HEK293 (cell line): ENCODE measurements at regions not wholly inside any gene's neighbourhood (a gene's known extent, or its start where the extent isn't known, plus 50 kb on each side); places are given as distances from the start of the nearest gene placed in this dataset.

Experiments used
- CTCF ChIA-PET: fragments of 350-600 bp; formaldehyde crosslinking; extraction: SDS; loops from one replicate; lab custom pipeline; 2021; ENCODE audit warnings: antibody characterized with exemption; lab: Yijun Ruan, JAX
- POLR2A ChIA-PET: fragments of 300-600 bp; formaldehyde crosslinking; extraction: SDS; loops from one replicate; lab custom pipeline; 2020; ENCODE audit warnings: antibody characterized with exemption, inconsistent platforms; lab: Yijun Ruan, JAX
- H3K27ac ChIP-seq: fragments of 200-500 bp; sonication (Bioruptor generic); 2 replicates; pipeline ENCODE4 v1.5.1; 2014; ENCODE audit warnings: low read depth, low read length, control low read depth, inconsistent platforms; ENCODE audit errors: extremely low read depth
- H3K36me3 ChIP-seq, 2 experiments: fragments of 200-500 bp in 1 of 2; sonication (Bioruptor generic) in 1 of 2; 1 replicate in 1 of 2; 2 replicates in 1 of 2; pipeline ENCODE4 v1.5.1; 2014 to 2017; ENCODE audit warnings: inconsistent platforms in 2 of 2, low read length in 2 of 2; ENCODE audit not compliant: control insufficient read depth in 2 of 2, insufficient read depth in 1 of 2
- H3K4me1 ChIP-seq: fragments of 200-500 bp; sonication (Bioruptor generic); 2 replicates; pipeline ENCODE4 v1.5.1; 2014; ENCODE audit warnings: mild to moderate bottlenecking, low read length, inconsistent platforms; ENCODE audit not compliant: control insufficient read depth, insufficient read depth
- H3K4me3 ChIP-seq: 2 replicates; pipeline ENCODE4 v1.5.1; 2011; ENCODE audit warnings: low read depth, mild to moderate bottlenecking, control low read depth, low read length, moderate library complexity
- H3K9me3 ChIP-seq: fragments of 200-500 bp; sonication (Bioruptor generic); 2 replicates; pipeline ENCODE4 v1.5.1; 2014; ENCODE audit warnings: low read depth, low read length, inconsistent platforms; ENCODE audit not compliant: control insufficient read depth, insufficient read depth
- FEZF1 ChIP-seq: fragments of 450-650 bp; formaldehyde crosslinking; IDR thresholded peaks from 2 replicates; pipeline ENCODE4 v1.5.1; 2016; ENCODE audit warnings: missing biosample characterization, missing genetic modification characterization
- GLIS2 ChIP-seq: fragments of 450-650 bp; formaldehyde crosslinking; IDR thresholded peaks from 2 replicates; pipeline ENCODE4 v1.5.1; 2016; ENCODE audit warnings: missing biosample characterization, missing genetic modification characterization
- IKZF3 ChIP-seq: fragments of 450-650 bp; IDR thresholded peaks from 2 replicates; pipeline ENCODE4 v1.5.0; 2018; ENCODE audit warnings: missing biosample characterization, mild to moderate bottlenecking, missing genetic modification characterization, moderate library complexity
- PRDM6 ChIP-seq: fragments of 450-650 bp; formaldehyde crosslinking; IDR thresholded peaks from 2 replicates; pipeline ENCODE4 v1.5.1; 2017; ENCODE audit warnings: missing biosample characterization, missing genetic modification characterization
- SCRT1 ChIP-seq: fragments of 450-650 bp; formaldehyde crosslinking; IDR thresholded peaks from 2 replicates; pipeline ENCODE4 v1.5.1; 2016; ENCODE audit warnings: missing biosample characterization, missing genetic modification characterization, borderline replicate concordance
- SCRT2 ChIP-seq: fragments of 450-650 bp; formaldehyde crosslinking; IDR thresholded peaks from 2 replicates; pipeline ENCODE4 v1.5.1; 2016; ENCODE audit warnings: missing biosample characterization, missing genetic modification characterization
- SP2 ChIP-seq: fragments of 450-650 bp; formaldehyde crosslinking; IDR thresholded peaks from 2 replicates; pipeline ENCODE4 v1.5.1; 2016; ENCODE audit warnings: missing biosample characterization, missing genetic modification characterization
- WT1 ChIP-seq: fragments of 450-650 bp; formaldehyde crosslinking; IDR thresholded peaks from 2 replicates; pipeline ENCODE4 v1.5.1; 2016; ENCODE audit warnings: missing biosample characterization, missing genetic modification characterization
- YY2 ChIP-seq: fragments of 450-650 bp; formaldehyde crosslinking; IDR thresholded peaks from 2 replicates; pipeline ENCODE4 v1.5.1; 2016; ENCODE audit warnings: missing biosample characterization, missing genetic modification characterization
- ZBTB17 ChIP-seq: fragments of 450-650 bp; formaldehyde crosslinking; IDR thresholded peaks from 2 replicates; pipeline ENCODE4 v1.5.1; 2016; ENCODE audit warnings: missing biosample characterization, missing genetic modification characterization
- ZEB2 ChIP-seq: fragments of 450-650 bp; formaldehyde crosslinking; IDR thresholded peaks from 2 replicates; pipeline ENCODE4 v1.5.1; 2016; ENCODE audit warnings: missing biosample characterization, missing genetic modification characterization
- ZNF248 ChIP-seq: fragments of 450-650 bp; formaldehyde crosslinking; IDR thresholded peaks from 2 replicates; pipeline ENCODE4 v1.5.1; 2017; ENCODE audit warnings: missing biosample characterization, missing genetic modification characterization
- ZNF366 ChIP-seq: fragments of 450-650 bp; formaldehyde crosslinking; conservative IDR thresholded peaks from 2 replicates; pipeline ENCODE4 v1.5.1; 2016; ENCODE audit warnings: missing biosample characterization, missing genetic modification characterization
- ZNF585B ChIP-seq: fragments of 450-650 bp; formaldehyde crosslinking; IDR thresholded peaks from 2 replicates; pipeline ENCODE4 v1.5.1; 2016; ENCODE audit warnings: missing biosample characterization, missing genetic modification characterization
- ZNF624 ChIP-seq: fragments of 450-650 bp; formaldehyde crosslinking; IDR thresholded peaks from 2 replicates; pipeline ENCODE4 v1.5.1; 2017; ENCODE audit warnings: missing biosample characterization, missing genetic modification characterization
- ZNF629 ChIP-seq: fragments of 450-650 bp; formaldehyde crosslinking; IDR thresholded peaks from 2 replicates; pipeline ENCODE4 v1.5.1; 2017; ENCODE audit warnings: missing biosample characterization, missing genetic modification characterization
- ZNF664 ChIP-seq: fragments of 450-650 bp; formaldehyde crosslinking; IDR thresholded peaks from 2 replicates; pipeline ENCODE4 v1.5.1; 2016; ENCODE audit warnings: missing biosample characterization, missing genetic modification characterization
- ZNF704 ChIP-seq: fragments of 450-650 bp; formaldehyde crosslinking; IDR thresholded peaks from 2 replicates; pipeline ENCODE4 v1.5.1; 2016; ENCODE audit warnings: missing biosample characterization, missing genetic modification characterization
- ZNF768 ChIP-seq: fragments of 450-650 bp; formaldehyde crosslinking; IDR thresholded peaks from 2 replicates; pipeline ENCODE4 v1.5.1; 2018; ENCODE audit warnings: missing biosample characterization, mild to moderate bottlenecking, missing genetic modification characterization
- ZNF792 ChIP-seq: fragments of 450-650 bp; formaldehyde crosslinking; IDR thresholded peaks from 2 replicates; pipeline ENCODE4 v1.5.1; 2016; ENCODE audit warnings: missing biosample characterization, missing genetic modification characterization
- ZXDB ChIP-seq: fragments of 450-650 bp; formaldehyde crosslinking; IDR thresholded peaks from 2 replicates; pipeline ENCODE4 v1.5.1; 2016; ENCODE audit warnings: missing biosample characterization, missing genetic modification characterization

- TF ChIP-seq ZNF629 (tag by site-specific recombination) (peak; percentile 54), SP2 (tag by site-specific recombination) (peak; percentile 29; the same call in 1 of the 2 replicates), ZXDB (peak; percentile 17; the same call in 1 of the 2 replicates), FEZF1 (tag by site-specific recombination) (peak; percentile 57), ZNF624 (peak; percentile 20; the same call in 1 of the 2 replicates), PRDM6 (peak; percentile 67), IKZF3 (tag by site-specific recombination) (no peak), ZBTB17 (peak; percentile 58), YY2 (tag by site-specific recombination) (no peak), SCRT2 (tag by site-specific recombination) (no peak), WT1 (peak; percentile 51; the same call in 1 of the 2 replicates), ZEB2 (tag by site-specific recombination) (peak; percentile 64; the same call in 1 of the 2 replicates)
These were observed 289.5 kb downstream of the RRAGC start (continued) for GRCh38 chr1:38569932-38570656.

- Histone ChIP-seq H3K4me3 (no peak overlapping the region), H3K27ac (no peak overlapping the region), H3K9me3 (no peaks in the 10 kb centered on the region), H3K36me3 (no peaks in the 10 kb centered on the region), H3K4me1 (peaks cover 3% of the 10 kb centered on the region; the same call in 1 of the 2 replicates)
- ChIA-PET CTCF (no interaction called here), POLR2A (no interaction called here)
- TF ChIP-seq ZNF704 (tag by site-specific recombination) (no peak), ZNF248 (tag by site-specific recombination) (no peak), SCRT1 (tag by site-specific recombination) (no peak), ZNF664 (tag by site-specific recombination) (peak; percentile 93), GLIS2 (tag by site-specific recombination) (no peak), ZNF585B (tag by site-specific recombination) (peak; percentile 30), ZNF768 (tag by site-specific recombination) (peak; percentile 78; the same call in 1 of the 2 replicates)
These were observed 291.3 kb downstream of the RRAGC start for GRCh38 chr1:38568061-38568857.

- ChIA-PET POLR2A (no interaction called here), CTCF (no interaction called here)
- H3K4me3 ChIP-seq, result no peak overlapping the region
- no peaks in the 10 kb centered on the region for H3K9me3 ChIP-seq
- no peaks in the 10 kb centered on the region for H3K36me3 ChIP-seq
- H3K27ac ChIP-seq, result no peak overlapping the region
- H3K4me1 ChIP-seq, result peaks cover 3% of the 10 kb centered on the region; the same call in 1 of the 2 replicates
- TF ChIP-seq ZNF792 (tag by site-specific recombination), result no peak
- no peak for TF ChIP-seq PRDM6
- TF ChIP-seq ZNF366 (tag by site-specific recombination), result no peak
These were observed 292.2 kb downstream of the RRAGC start for GRCh38 chr1:38567401-38567800.
